Trophoblast cell (in vitro differentiated cells and primary cell): ENCODE measurements at regions not wholly inside any gene's neighbourhood (a gene's known extent, or its start where the extent isn't known, plus 50 kb on each side); places are given as distances from the start of the nearest gene placed in this dataset.

ENCODE experiments used
- DNase-seq, 2 donors: peaks; one replicate each; pipeline ENCODE4 v3.0.0-alpha.2; 2016
- H2AFZ ChIP-seq: 2 replicates; pipeline ENCODE4 v1.6.1; 2013; ENCODE audit warnings: low read length, moderate library complexity, mild to moderate bottlenecking; ENCODE audit not compliant: insufficient read depth, poor library complexity
- H2AK5ac ChIP-seq: 2 replicates; pipeline ENCODE4 v1.6.1; 2013; ENCODE audit warnings: mild to moderate bottlenecking, low read length
- H2BK120ac ChIP-seq: 2 replicates; pipeline ENCODE4 v1.6.1; 2013; ENCODE audit warnings: low read length, mild to moderate bottlenecking, moderate library complexity; ENCODE audit not compliant: insufficient read depth, poor library complexity
- H2BK12ac ChIP-seq: 2 replicates; pipeline ENCODE4 v1.6.1; 2013; ENCODE audit warnings: mild to moderate bottlenecking, low read length, moderate library complexity
- H2BK5ac ChIP-seq: 2 replicates; pipeline ENCODE4 v1.6.1; 2013; ENCODE audit warnings: low read length, low read depth, moderate library complexity, mild to moderate bottlenecking; ENCODE audit not compliant: poor library complexity
- H3K14ac ChIP-seq: 2 replicates; pipeline ENCODE4 v1.6.1; 2013; ENCODE audit warnings: mild to moderate bottlenecking, low read length
- H3K18ac ChIP-seq: 2 replicates; pipeline ENCODE4 v1.6.1; 2013; ENCODE audit warnings: mild to moderate bottlenecking, low read length
- H3K23ac ChIP-seq: 2 replicates; pipeline ENCODE4 v1.6.1; 2013; ENCODE audit warnings: low read length
- H3K27ac ChIP-seq: 2 replicates; pipeline ENCODE4 v1.5.1; 2013; ENCODE audit warnings: low read depth, mild to moderate bottlenecking, inconsistent platforms, low read length, moderate library complexity
- H3K27me3 ChIP-seq: 2 replicates; pipeline ENCODE4 v1.6.1; 2013; ENCODE audit warnings: inconsistent platforms, mild to moderate bottlenecking, low read length, moderate library complexity; ENCODE audit not compliant: insufficient read depth
- H3K36me3 ChIP-seq, 2 experiments: 1 replicate in 1 of 2; 2 replicates in 1 of 2; pipeline ENCODE4 v1.6.1; 2013; ENCODE audit warnings: low read length in 2 of 2, mild to moderate bottlenecking in 2 of 2, moderate library complexity in 1 of 2; ENCODE audit not compliant: insufficient read depth in 2 of 2, control insufficient read depth in 1 of 2
- H3K4ac ChIP-seq: 2 replicates; pipeline ENCODE4 v1.6.1; 2013; ENCODE audit warnings: low read depth, mild to moderate bottlenecking, low read length, moderate library complexity
- H3K4me1 ChIP-seq, 2 experiments: 1 replicate in 1 of 2; 2 replicates in 1 of 2; pipeline ENCODE4 v1.6.1; 2013; ENCODE audit warnings: low read length in 2 of 2, mild to moderate bottlenecking in 2 of 2, moderate library complexity in 1 of 2; ENCODE audit not compliant: insufficient read depth in 2 of 2, control insufficient read depth in 1 of 2
- H3K4me2 ChIP-seq: 2 replicates; pipeline ENCODE4 v1.6.1; 2013; ENCODE audit warnings: inconsistent platforms, mild to moderate bottlenecking, low read length, moderate library complexity
- H3K4me3 ChIP-seq: 2 replicates; pipeline ENCODE4 v1.5.1; 2013; ENCODE audit warnings: mild to moderate bottlenecking, low read depth, low read length, inconsistent platforms
- H3K79me1 ChIP-seq: one replicate; pipeline ENCODE4 v1.6.1; 2013; ENCODE audit warnings: low read length
- H3K79me2 ChIP-seq: 2 replicates; pipeline ENCODE4 v1.6.1; 2013; ENCODE audit warnings: low read length, mild to moderate bottlenecking; ENCODE audit not compliant: control insufficient read depth, insufficient read depth, poor library complexity
- H3K9ac ChIP-seq: 2 replicates; pipeline ENCODE4 v1.6.1; 2013; ENCODE audit warnings: mild to moderate bottlenecking, low read length
- H3K9me3 ChIP-seq: 2 replicates; pipeline ENCODE4 v1.6.1; 2013; ENCODE audit warnings: low read depth, mild to moderate bottlenecking, control low read depth, inconsistent platforms, low read length; ENCODE audit not compliant: insufficient read depth
- H4K12ac ChIP-seq: 2 replicates; pipeline ENCODE4 v1.6.1; 2013; ENCODE audit warnings: low read depth, mild to moderate bottlenecking, low read length, moderate library complexity
- H4K8ac ChIP-seq: 2 replicates; pipeline ENCODE4 v1.6.1; 2013; ENCODE audit warnings: low read depth, mild to moderate bottlenecking, low read length, moderate library complexity
- H4K91ac ChIP-seq: one replicate; pipeline ENCODE4 v1.6.1; 2013; ENCODE audit warnings: low read depth, mild to moderate bottlenecking, low read length, moderate library complexity
- WGBS: extraction: QIAGEN DNeasy Blood & Tissue Kit; methylation state at CpG from one replicate; pipeline ENCODE4 v1.1.7; 2013; ENCODE audit warnings: missing lambda C conversion rate; ENCODE audit not compliant: insufficient read length, insufficient coverage; ENCODE audit errors: extremely low coverage; 5-methylcytosine and 5-hydroxymethylcytosine counted together

DNA sequence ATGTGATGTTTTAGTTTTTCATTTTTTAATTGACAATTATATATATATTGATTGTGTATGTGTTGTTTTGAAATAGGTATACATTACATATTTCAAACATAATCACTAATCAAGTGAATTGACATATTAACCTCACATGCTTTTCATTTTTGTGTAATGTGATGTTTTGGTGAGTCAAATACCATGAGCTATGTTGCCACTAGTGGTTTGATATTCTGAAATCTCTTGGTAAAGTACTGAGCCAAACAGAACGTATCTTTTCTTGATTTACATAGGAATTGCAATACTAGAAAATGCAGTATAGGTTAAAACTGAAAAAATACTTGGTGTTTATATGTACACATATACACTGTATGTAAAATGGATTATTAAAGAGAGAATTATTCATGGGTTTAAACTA lies 65.2 kb upstream of the SIAH1 start:
- no peak overlapping the region for H2BK12ac ChIP-seq
- no peaks in the 10 kb centered on the region for H3K36me3 ChIP-seq
- H2BK120ac ChIP-seq = no peak overlapping the region
- no peak for DNase-seq
- no peak overlapping the region for H3K27ac ChIP-seq
- H3K27me3 ChIP-seq = no peaks in the 10 kb centered on the region
- H3K79me2 ChIP-seq = peaks cover 2% of the 10 kb centered on the region
- H2BK5ac ChIP-seq = no peak overlapping the region
- H3K9me3 ChIP-seq = no peaks in the 10 kb centered on the region
- no peak overlapping the region for H3K4me3 ChIP-seq
- no peak overlapping the region for H3K9ac ChIP-seq
- H3K18ac ChIP-seq = no peak overlapping the region
- no peaks in the 10 kb centered on the region for H3K79me1 ChIP-seq
- no peak overlapping the region for H2AFZ ChIP-seq
- no peak overlapping the region for H4K12ac ChIP-seq
- H4K91ac ChIP-seq = no peak overlapping the region
- H2AK5ac ChIP-seq = no peak overlapping the region
- WGBS = no CpG with 5 or more reads among the region's 1 CpG
- H3K4ac ChIP-seq = no peak overlapping the region
- H3K4me2 ChIP-seq = no peak overlapping the region
- no peak overlapping the region for H3K23ac ChIP-seq
- no peaks in the 10 kb centered on the region for H3K4me1 ChIP-seq
- no peak overlapping the region for H4K8ac ChIP-seq
- H3K14ac ChIP-seq = no peak overlapping the region

DNA sequence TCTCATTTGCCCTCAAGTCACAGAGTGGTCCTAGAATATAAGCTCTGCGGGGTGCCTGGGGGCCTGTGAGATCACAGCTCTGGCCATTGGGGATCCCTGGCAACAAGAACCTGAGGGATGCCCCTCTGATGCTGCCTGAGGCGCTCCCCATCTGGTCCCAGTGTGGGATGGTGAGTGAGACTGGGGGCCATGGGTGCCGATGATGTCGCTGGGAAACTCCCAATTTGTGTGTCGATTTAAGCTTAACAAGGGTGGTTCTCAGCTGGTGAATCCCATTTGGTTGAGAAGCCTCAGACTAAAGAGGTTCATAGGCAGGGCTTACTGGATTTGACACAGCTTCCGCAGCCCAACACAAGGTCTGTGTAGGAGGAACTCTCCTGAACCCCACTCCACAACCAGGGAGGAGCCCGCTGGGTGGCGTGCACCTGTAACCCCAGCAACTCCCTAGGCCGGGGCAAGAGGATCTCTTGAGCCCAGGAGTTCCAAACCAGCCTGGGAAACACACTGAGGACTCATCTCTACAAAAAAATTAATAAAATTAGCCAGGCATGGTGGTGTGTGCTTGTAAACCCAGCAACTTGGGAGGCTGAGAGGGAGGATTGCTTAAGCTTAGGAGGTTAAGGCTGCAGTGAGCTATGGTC lies 63.7 kb upstream of the SIAH1 start:
- Histone ChIP-seq H3K23ac (no peak overlapping the region), H3K14ac (no peak overlapping the region), H2BK12ac (no peak overlapping the region), H3K79me1 (no peaks in the 10 kb centered on the region), H4K8ac (no peak overlapping the region), H3K27me3 (no peaks in the 10 kb centered on the region), H2BK120ac (no peak overlapping the region), H3K9me3 (no peaks in the 10 kb centered on the region), H3K79me2 (peaks cover 2% of the 10 kb centered on the region), H3K36me3 (no peaks in the 10 kb centered on the region), H3K18ac (no peak overlapping the region), H2AFZ (no peak overlapping the region), H3K9ac (no peak overlapping the region), H3K4me2 (no peak overlapping the region), H2AK5ac (no peak overlapping the region), H3K4me3 (no peak overlapping the region), H3K4me1 (peaks cover 0 to 2% of the 10 kb centered on the region in 2 experiments), H3K27ac (no peak overlapping the region), H4K12ac (no peak overlapping the region), H3K4ac (no peak overlapping the region), H4K91ac (no peak overlapping the region), H2BK5ac (no peak overlapping the region)
- DNase-seq = no peak
- no CpG with 5 or more reads among the region's 9 CpGs for WGBS

DNA sequence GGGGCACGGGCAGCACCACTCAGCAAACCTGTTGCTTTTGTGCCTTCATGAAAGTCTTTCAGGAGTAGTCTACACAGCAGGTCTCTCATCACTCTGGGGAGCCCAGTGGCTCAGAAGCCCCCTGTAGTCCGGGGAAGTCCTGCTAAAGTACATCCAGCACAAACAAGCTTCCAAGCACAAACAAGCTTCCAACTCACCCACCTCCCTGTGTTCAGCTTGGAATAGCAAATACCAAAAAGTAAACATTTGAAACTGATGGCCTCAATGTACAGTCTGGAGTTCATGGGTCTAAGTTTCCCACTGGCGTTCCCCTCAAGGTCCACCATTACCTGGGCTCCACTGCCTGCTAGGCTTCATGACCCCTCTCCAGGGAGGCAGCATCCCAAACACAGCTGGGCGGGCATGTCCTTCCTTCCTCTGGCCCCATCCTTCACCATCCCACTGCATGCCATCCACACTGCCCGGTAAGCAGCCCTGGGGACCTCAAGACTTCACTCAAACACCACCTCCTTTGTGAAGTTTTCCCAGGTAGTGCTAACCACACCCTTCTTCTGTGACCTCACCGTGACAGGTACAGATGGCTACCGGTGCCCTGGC lies 62.8 kb upstream of the SIAH1 start:
- no peak overlapping the region for H3K4ac ChIP-seq
- no peak overlapping the region for H3K14ac ChIP-seq
- H2AFZ ChIP-seq = no peak overlapping the region
- no peak overlapping the region for H3K23ac ChIP-seq
- no peak overlapping the region for H3K4me2 ChIP-seq
- no peak overlapping the region for H3K27ac ChIP-seq
- H3K36me3 ChIP-seq = no peaks in the 10 kb centered on the region
- no peak overlapping the region for H3K9ac ChIP-seq
- no peak overlapping the region for H2BK120ac ChIP-seq
- H3K9me3 ChIP-seq = no peaks in the 10 kb centered on the region
- DNase-seq = no peak
- no peak overlapping the region for H4K91ac ChIP-seq
- no peak overlapping the region for H2BK5ac ChIP-seq
- H3K79me1 ChIP-seq = no peaks in the 10 kb centered on the region
- no peak overlapping the region for H4K8ac ChIP-seq
- no CpG with 5 or more reads among the region's 7 CpGs for WGBS
- H4K12ac ChIP-seq = no peak overlapping the region
- H2BK12ac ChIP-seq = no peak overlapping the region
- H2AK5ac ChIP-seq = no peak overlapping the region
- H3K27me3 ChIP-seq = no peaks in the 10 kb centered on the region
- H3K18ac ChIP-seq = no peak overlapping the region
- H3K4me1 ChIP-seq = peaks cover 0 to 2% of the 10 kb centered on the region in 2 experiments
- no peaks in the 10 kb centered on the region for H3K79me2 ChIP-seq
- no peak overlapping the region for H3K4me3 ChIP-seq

DNA sequence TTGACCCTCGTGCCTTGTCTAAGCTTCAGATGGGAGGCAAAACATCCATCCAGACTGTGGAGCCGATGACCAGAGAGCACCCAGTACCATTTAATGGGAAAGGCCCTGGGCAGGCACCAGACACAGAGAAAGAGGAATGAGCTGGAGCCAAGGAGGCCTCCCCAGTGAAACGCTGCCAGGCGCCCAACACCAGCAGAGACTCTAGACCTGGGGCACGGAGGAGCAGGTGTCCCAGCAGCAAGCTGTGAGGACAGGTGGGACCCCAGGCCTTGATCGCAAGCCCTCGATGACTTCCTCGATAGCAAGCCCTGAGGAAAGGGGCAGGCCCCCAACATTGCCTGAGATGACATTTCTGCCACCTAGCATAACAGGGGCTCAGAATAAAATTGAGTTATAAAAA lies 62.2 kb upstream of the SIAH1 start:
- H3K4ac ChIP-seq = no peak overlapping the region
- no peak overlapping the region for H2BK12ac ChIP-seq
- H3K79me2 ChIP-seq = no peaks in the 10 kb centered on the region
- no peak for DNase-seq
- no peak overlapping the region for H3K14ac ChIP-seq
- no peaks in the 10 kb centered on the region for H3K27me3 ChIP-seq
- peaks cover 0 to 2% of the 10 kb centered on the region in 2 experiments for H3K4me1 ChIP-seq
- no peak overlapping the region for H4K91ac ChIP-seq
- H3K4me2 ChIP-seq = no peak overlapping the region
- H3K36me3 ChIP-seq = no peaks in the 10 kb centered on the region
- no peaks in the 10 kb centered on the region for H3K9me3 ChIP-seq
- no peak overlapping the region for H3K27ac ChIP-seq
- no peak overlapping the region for H2AFZ ChIP-seq
- H3K23ac ChIP-seq = no peak overlapping the region
- no peak overlapping the region for H3K9ac ChIP-seq
- no peak overlapping the region for H3K18ac ChIP-seq
- no peaks in the 10 kb centered on the region for H3K79me1 ChIP-seq
- H4K8ac ChIP-seq = no peak overlapping the region
- no CpG with 5 or more reads among the region's 8 CpGs for WGBS
- H4K12ac ChIP-seq = no peak overlapping the region
- no peak overlapping the region for H2BK120ac ChIP-seq
- no peak overlapping the region for H3K4me3 ChIP-seq
- no peak overlapping the region for H2BK5ac ChIP-seq
- H2AK5ac ChIP-seq = no peak overlapping the region
